ENCODE measurements at regions not wholly inside any gene's neighbourhood (a gene's known extent, or its start where the extent isn't known, plus 50 kb on each side); places are given as distances from the start of the nearest gene placed in this dataset.
"Not testable (repeated sequence)": the region's sequence is repeated elsewhere in the genome, so short reads cannot be mapped to it uniquely, and the experiment has no call there.

- no peak for DNase-seq (ENCODE audit: low read depth, low spot score)
Observed at GRCh38 chr1:193472838-193473398, 286.5 kb upstream of the B3GALT2 start.

- DNase-seq (ENCODE audit: low read depth, low spot score) = no peak
Observed at GRCh38 chr1:193472430-193472829, 286.0 kb upstream of the B3GALT2 start.

GRCh38 chr1:193471981-193472380 lies 285.6 kb upstream of the B3GALT2 start:
- no peak for DNase-seq (ENCODE audit: low read depth, low spot score)

GRCh38 chr1:193463326-193463932 lies 277.0 kb upstream of the B3GALT2 start:
- no peak for DNase-seq (ENCODE audit: low read depth, low spot score)

- DNase-seq (ENCODE audit: low read depth, low spot score) = peak; percentile 9
Observed at GRCh38 chr1:193462629-193463320, 276.4 kb upstream of the B3GALT2 start.

GRCh38 chr1:193458628-193459027 lies 272.2 kb upstream of the B3GALT2 start:
- DNase-seq (ENCODE audit: low read depth, low spot score) = no peak

DNA sequence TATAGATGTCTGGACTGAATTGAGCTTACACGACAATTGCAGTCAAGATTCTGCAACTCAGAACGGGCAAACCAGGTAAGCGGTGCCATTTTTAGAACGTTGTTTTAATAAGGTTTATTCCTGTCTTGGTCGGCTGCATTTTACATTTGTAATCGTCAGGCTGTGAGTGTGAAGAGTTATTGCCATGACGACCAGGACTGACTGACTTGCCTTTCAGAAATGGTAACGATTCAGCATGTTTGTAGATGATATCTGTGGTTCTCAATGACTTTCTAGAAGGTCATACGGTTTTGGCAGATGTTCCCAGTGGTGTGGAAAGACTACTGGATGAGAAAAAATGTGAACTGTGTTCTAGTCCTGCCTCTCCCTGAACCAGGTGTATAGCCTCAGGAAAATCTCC lies 271.3 kb upstream of the B3GALT2 start:
- DNase-seq (ENCODE audit: low read depth, low spot score) = no peak

GRCh38 chr1:193456811-193457280 lies 270.4 kb upstream of the B3GALT2 start:
- DNase-seq (ENCODE audit: low read depth, low spot score) = no peak

DNA sequence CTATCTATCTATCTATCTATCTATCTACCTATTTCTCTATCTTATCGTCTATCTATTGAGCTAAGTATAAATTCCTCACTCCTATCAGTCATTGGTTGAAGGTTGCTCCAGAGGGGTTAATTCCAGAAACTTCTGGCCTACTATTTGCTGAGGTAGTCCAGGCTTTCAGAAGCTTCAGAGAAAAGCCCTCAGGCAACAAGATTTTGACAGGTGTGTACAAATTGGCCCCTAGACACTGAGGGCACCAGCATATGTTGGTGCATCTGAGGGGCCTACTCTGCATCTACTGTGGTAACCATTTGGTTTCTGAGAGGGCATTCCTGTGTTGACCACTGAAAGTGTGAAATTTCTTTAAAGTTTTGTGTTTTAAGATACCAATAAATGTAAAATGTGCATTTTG lies 265.2 kb upstream of the B3GALT2 start:
- DNase-seq (ENCODE audit: low read depth, low spot score) = no peak

- DNase-seq (ENCODE audit: low read depth, low spot score) = no peak
Observed at GRCh38 chr1:193451001-193451400, 264.6 kb upstream of the B3GALT2 start.

GRCh38 chr1:193448682-193449461 lies 262.5 kb upstream of the B3GALT2 start:
- no peak for DNase-seq (ENCODE audit: low read depth, low spot score)

GRCh38 chr1:193443886-193444285 lies 257.5 kb upstream of the B3GALT2 start:
- DNase-seq (ENCODE audit: low read depth, low spot score) = no peak

DNA sequence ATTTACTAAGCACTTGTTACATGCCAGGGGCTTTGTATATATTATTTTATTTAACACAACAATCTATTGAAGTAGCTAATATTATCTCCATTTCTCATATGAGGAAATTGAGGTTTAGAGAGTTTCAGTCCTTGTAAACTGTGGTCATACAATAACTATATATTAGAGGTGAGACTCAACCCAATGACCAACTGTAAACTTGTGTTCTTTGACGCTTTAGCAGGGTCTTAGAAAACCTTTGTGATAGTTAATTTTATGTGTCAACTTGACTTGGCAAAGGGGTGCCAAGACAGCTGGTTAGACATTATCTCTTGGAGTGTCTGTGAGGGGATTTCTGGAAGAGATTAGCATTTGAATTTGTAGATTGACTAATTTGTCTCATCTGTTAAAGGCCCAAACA lies 252.4 kb upstream of the B3GALT2 start:
- no peak for DNase-seq (ENCODE audit: low read depth, low spot score)

DNA sequence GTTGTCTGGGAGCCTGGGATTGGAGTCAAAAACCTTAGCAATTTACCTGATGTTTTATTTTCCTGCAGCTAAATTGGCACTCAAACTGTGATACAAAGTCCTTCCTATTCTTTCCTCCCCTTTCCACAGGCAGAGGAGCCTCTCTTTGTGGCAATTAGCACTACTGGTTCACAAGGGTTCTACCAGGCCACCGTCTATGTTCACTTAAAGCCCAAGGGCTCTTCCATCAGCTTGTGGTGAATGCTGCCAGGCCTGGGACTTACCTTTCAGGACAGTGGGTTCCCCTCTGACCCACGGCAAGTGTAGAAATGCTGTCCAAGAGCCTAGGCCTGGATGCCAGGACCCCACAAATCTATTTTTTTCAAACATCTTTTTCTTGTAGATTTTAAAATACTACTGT lies 251.9 kb upstream of the B3GALT2 start:
- no peak for DNase-seq (ENCODE audit: low read depth, low spot score)

- DNase-seq (ENCODE audit: low read depth, low spot score) = no peak
Observed at GRCh38 chr1:193437785-193438184, 251.4 kb upstream of the B3GALT2 start.

- DNase-seq (ENCODE audit: low read depth, low spot score) = not testable (repeated sequence)
Observed at GRCh38 chr1:193437333-193437732, 250.9 kb upstream of the B3GALT2 start.

GRCh38 chr1:193435781-193436180 lies 249.4 kb upstream of the B3GALT2 start:
- no peak for DNase-seq (ENCODE audit: low read depth, low spot score)

GRCh38 chr1:193434319-193434718 lies 247.9 kb upstream of the B3GALT2 start:
- no peak for DNase-seq (ENCODE audit: low read depth, low spot score)

DNA sequence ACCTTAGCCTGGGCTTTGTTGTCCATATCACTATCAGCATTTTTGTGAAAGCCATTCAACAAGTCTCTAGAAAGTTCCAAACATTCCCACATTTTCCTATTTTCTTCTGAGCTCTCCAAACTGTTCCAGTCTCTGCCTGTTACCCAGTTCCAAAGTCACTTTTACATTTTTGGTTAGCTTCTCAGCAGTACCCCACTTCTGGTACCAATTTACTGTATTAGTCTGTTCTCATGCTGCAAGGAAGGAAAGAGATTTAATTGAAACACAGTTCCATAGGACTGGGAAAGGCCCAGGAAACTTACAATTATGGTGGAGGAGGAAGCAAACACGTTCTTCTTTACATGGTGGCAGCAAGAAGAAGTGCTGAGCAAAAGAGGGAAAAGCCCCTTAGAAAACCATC lies 247.2 kb upstream of the B3GALT2 start:
- DNase-seq (ENCODE audit: low read depth, low spot score) = no peak

DNA sequence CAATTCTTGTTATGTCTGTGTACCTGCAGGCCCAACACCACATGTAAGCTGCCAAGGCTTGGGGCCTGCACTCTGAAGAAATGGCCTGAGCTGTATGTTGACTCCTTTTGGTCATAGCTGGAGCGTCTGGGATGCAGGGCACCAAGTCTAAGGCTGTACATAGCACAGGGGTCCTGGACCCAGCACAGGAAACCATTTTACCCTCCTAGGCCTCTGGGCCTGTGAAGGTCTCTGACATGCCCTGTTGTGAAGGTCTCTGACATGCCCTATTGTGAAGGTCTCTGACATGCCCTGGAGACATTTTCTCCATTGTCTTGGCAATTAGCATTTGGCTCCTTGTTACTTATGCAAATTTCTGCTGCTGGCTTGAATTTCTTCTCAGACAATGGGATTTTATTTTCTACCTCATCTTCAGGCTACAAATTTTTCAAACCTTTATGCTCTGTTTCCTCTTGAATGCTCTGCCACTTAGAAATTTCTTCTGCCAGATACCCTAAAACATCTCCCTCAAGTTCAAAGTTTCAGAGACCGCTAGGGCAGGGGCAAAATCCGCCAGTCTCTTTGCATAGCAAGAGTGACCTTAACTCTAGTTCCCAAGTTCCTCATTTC lies 246.7 kb upstream of the B3GALT2 start:
- no peak for DNase-seq (ENCODE audit: low read depth, low spot score)

DNA sequence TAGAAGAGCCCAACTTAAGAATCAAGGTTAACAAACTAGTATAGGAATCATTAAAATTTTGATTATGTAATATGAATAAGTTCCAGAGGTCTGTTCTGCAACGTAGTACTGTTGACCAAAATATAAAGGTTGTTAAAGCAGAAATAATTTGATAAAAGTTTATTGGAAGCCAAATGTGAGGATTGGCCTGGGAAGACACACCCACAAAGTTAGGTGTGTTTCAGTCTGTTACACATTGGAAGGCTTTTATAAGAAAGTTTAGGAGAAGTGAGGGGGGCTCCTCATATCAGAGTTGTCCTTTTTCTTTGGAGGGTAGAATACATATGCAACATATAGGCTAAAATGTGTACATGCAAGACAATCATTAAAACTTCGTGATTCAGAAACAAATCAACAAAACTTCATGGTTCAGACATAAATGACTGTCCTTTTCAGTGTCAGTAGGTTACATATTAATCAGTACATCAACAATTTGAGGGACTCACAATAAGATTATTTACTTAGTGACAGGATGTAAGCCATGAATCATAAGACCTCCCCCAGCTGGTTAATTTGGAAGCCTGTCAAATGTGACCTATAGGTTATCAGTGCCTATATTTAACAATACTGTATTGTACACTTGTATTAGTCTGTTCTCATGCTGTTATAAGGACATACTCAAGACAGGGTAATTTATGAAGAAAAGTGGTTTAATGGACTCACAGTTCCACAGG lies 245.0 kb upstream of the B3GALT2 start:
- no peak for DNase-seq (ENCODE audit: low read depth, low spot score)
